ENCODE measurements at regions not wholly inside any gene's neighbourhood (a gene's known extent, or its start where the extent isn't known, plus 50 kb on each side); places are given as distances from the start of the nearest gene placed in this dataset.

- Histone ChIP-seq H3K36me3 (ENCODE audit: control insufficient read depth in 1 of 2, insufficient read depth in 2 of 2, low read length in 2 of 2) (no peaks in the 10 kb centered on the region), H2AFZ (ENCODE audit: low read depth, low read length, poor library complexity, severe bottlenecking) (no peak overlapping the region), H3K9me2 (ENCODE audit: insufficient read depth) (no peaks in the 10 kb centered on the region), H3K4me1 (ENCODE audit: control insufficient read depth in 1 of 2, insufficient read depth in 2 of 2, low read length in 2 of 2) (no peaks in the 10 kb centered on the region), H3K4me2 (ENCODE audit: low read length) (no peak overlapping the region), H3K9ac (ENCODE audit: low read length) (no peak overlapping the region), H3K79me2 (ENCODE audit: insufficient read depth, low read length) (no peaks in the 10 kb centered on the region), H3K9me3 (ENCODE audit: control insufficient read depth in 1 of 2, insufficient read depth in 1 of 2, low read depth in 1 of 2, low read length in 2 of 2) (peaks cover 47 to 56% of the 10 kb centered on the region in 2 experiments; a peak in 2 of 4 replicates), H4K20me1 (ENCODE audit: insufficient read depth) (no peaks in the 10 kb centered on the region), H3K27ac (ENCODE audit: low read depth, low read length) (no peak overlapping the region), H3K4me3 (replicated peaks in 1 of 2; ENCODE audit: low read depth in 1 of 2, low read length in 2 of 2) (no peak overlapping the region), H3K27me3 (ENCODE audit: insufficient read depth, low read length) (no peaks in the 10 kb centered on the region)
- DNase-seq (ENCODE audit: low read depth, low spot score) (no peak), ATAC-seq (no peak)
- ChIA-PET POLR2A (no interaction called here), CTCF (no interaction called here), RAD21 (ENCODE audit: low non-redundant PET in 1 of 2, low total read pairs in 2 of 2, uncharacterized antibody in 2 of 2, unreplicated experiment in 2 of 2) (no interaction called here)
- TF ChIP-seq EZH2phosphoT487 (IDR thresholded peaks at IDR 0.05; ENCODE audit: borderline replicate concordance) (no peak), CBX3 (IDR thresholded peaks at IDR 0.05; ENCODE audit: low read depth) (no peak), SRF (IDR thresholded peaks at IDR 0.05; ENCODE audit: low read depth) (no peak), POLR2AphosphoS5 (IDR thresholded peaks at IDR 0.05; ENCODE audit: low read depth, low read length) (no peak), EGR1 (IDR thresholded peaks at IDR 0.05; ENCODE audit: low read depth) (no peak), CEBPB (IDR thresholded peaks at IDR 0.05; ENCODE audit: low read depth) (no peak), ZNF274 (IDR thresholded peaks at IDR 0.05; ENCODE audit: low read depth, low read length) (no peak), POLR2A (IDR thresholded peaks at IDR 0.05; ENCODE audit: borderline replicate concordance, extremely low read depth, insufficient read depth, insufficient read length) (no peak), ELF1 (IDR thresholded peaks at IDR 0.05; ENCODE audit: borderline replicate concordance, low read depth) (no peak), YY1 (IDR thresholded peaks at IDR 0.05; ENCODE audit: extremely low read depth, insufficient replicate concordance, low read depth, low read length) (no peak), RAD21 (IDR thresholded peaks at IDR 0.05; ENCODE audit: low read depth) (no peak), EZH2 (IDR thresholded peaks at IDR 0.05) (no peak)
- intact Hi-C loops (cut with micrococcal nuclease): no loop called here
- BruUV-seq (replicated peaks): no TSS peak
Measured at GRCh38 chr16:79498928-79499327, 101.6 kb downstream of the MAF start.

GRCh38 chr16:79497606-79498350, 102.8 kb downstream of the MAF start:
- H3K4me1 ChIP-seq (ENCODE audit: control insufficient read depth in 1 of 2, insufficient read depth in 2 of 2, low read length in 2 of 2): no peaks in the 10 kb centered on the region
- H3K9me3 ChIP-seq (ENCODE audit: control insufficient read depth in 1 of 2, insufficient read depth in 1 of 2, low read depth in 1 of 2, low read length in 2 of 2): peaks cover 46 to 50% of the 10 kb centered on the region in 2 experiments; a peak in 2 of 4 replicates
- H3K9ac ChIP-seq (ENCODE audit: low read length): no peak overlapping the region
- H3K79me2 ChIP-seq (ENCODE audit: insufficient read depth, low read length): no peaks in the 10 kb centered on the region
- H2AFZ ChIP-seq (ENCODE audit: low read depth, low read length, poor library complexity, severe bottlenecking): no peak overlapping the region
- no peaks in the 10 kb centered on the region for H3K36me3 ChIP-seq (ENCODE audit: control insufficient read depth in 1 of 2, insufficient read depth in 2 of 2, low read length in 2 of 2)
- no TSS peak for BruUV-seq (replicated peaks)
- H4K20me1 ChIP-seq (ENCODE audit: insufficient read depth): no peaks in the 10 kb centered on the region
- H3K27me3 ChIP-seq (ENCODE audit: insufficient read depth, low read length): no peaks in the 10 kb centered on the region
- no peaks in the 10 kb centered on the region for H3K9me2 ChIP-seq (ENCODE audit: insufficient read depth)
- no peak overlapping the region for H3K4me3 ChIP-seq (replicated peaks in 1 of 2; ENCODE audit: low read depth in 1 of 2, low read length in 2 of 2)
- no peak overlapping the region for H3K27ac ChIP-seq (ENCODE audit: low read depth, low read length)
- intact Hi-C loops (cut with micrococcal nuclease): no loop called here
- no peak overlapping the region for H3K4me2 ChIP-seq (ENCODE audit: low read length)
- ATAC-seq (no peak), DNase-seq (ENCODE audit: low read depth, low spot score) (no peak)
- ChIA-PET CTCF (no interaction called here), POLR2A (no interaction called here), RAD21 (ENCODE audit: low non-redundant PET in 1 of 2, low total read pairs in 2 of 2, uncharacterized antibody in 2 of 2, unreplicated experiment in 2 of 2) (no interaction called here)
- no peak for TF ChIP-seq EZH2phosphoT487 (IDR thresholded peaks at IDR 0.05; ENCODE audit: borderline replicate concordance)
- no peak for TF ChIP-seq CBX3 (IDR thresholded peaks at IDR 0.05; ENCODE audit: low read depth)
- TF ChIP-seq SP1 (IDR thresholded peaks at IDR 0.05; ENCODE audit: low read depth): no peak
- TF ChIP-seq ZBTB33 (IDR thresholded peaks at IDR 0.05; ENCODE audit: extremely low read depth, insufficient replicate concordance, low read length): no peak
- no peak for TF ChIP-seq ZFX (IDR thresholded peaks at IDR 0.05)
- no peak for TF ChIP-seq EGR1 (IDR thresholded peaks at IDR 0.05; ENCODE audit: low read depth)
- no peak for TF ChIP-seq POLR2AphosphoS5 (IDR thresholded peaks at IDR 0.05; ENCODE audit: low read depth, low read length)
- no peak for TF ChIP-seq MAX (IDR thresholded peaks at IDR 0.05)
